K562 (cell line): ENCODE measurements at regions not wholly inside any gene's neighbourhood (a gene's known extent, or its start where the extent isn't known, plus 50 kb on each side); places are given as distances from the start of the nearest gene placed in this dataset.
A peak's percentile ranks its signal among the peaks of the same experiment; 100 is the strongest.

Experiments used
- ATAC-seq: fragments of 200-7000 bp; cut with Tn5 transposase; 3 replicates; pipeline ENCODE4 v1.9.1; 2020; ENCODE audit warnings: moderate library complexity
- BruUV-seq: library from RNA; stranded (reverse); fragments of 400-500 nt; replicated peaks from 2 replicates; lab custom pipeline; 2021; lab: Mats Ljungman, UMichigan
- CTCF ChIA-PET: fragments of 300-600 bp; formaldehyde crosslinking; extraction: SDS; loops from one replicate; lab custom pipeline; 2021; ENCODE audit warnings: low intra/inter-chr PET ratio; lab: Yijun Ruan, JAX
- POLR2A ChIA-PET: fragments of 300-600, 350-650 bp; sonication (Branson Sonifier 250); formaldehyde crosslinking; extraction: SDS; loops from one replicate; lab custom pipeline; 2021; ENCODE audit warnings: antibody characterized with exemption, inconsistent platforms; lab: Yijun Ruan, JAX
- DNase-seq, 4 experiments: peaks; one replicate each; pipeline versions ENCODE4 v3.0.0 to v3.0.0-alpha.2; 2011 to 2018; ENCODE audit warnings: low spot score in 3 of 4, mixed read lengths in 3 of 4; ENCODE audit errors: extremely low read depth in 1 of 4
- FAIRE-seq: peaks from 2 replicates; lab custom pipeline; 2011; peaks lifted over from hg19 to GRCh38; lab: Jason Lieb, UNC
- H2AFZ ChIP-seq: 2 replicates; pipeline ENCODE4 v1.6.0; 2011; ENCODE audit warnings: low read depth, low read length, control low read depth, inconsistent platforms
- H3K27ac ChIP-seq: fragments of 200-600 bp; 3 replicates; pipeline ENCODE4 v1.8.0; 2011; ENCODE audit warnings: low read depth, mild to moderate bottlenecking, control low read depth, inconsistent platforms, low read length, moderate library complexity, mixed read lengths; ENCODE audit errors: extremely low read depth
- H3K27me3 ChIP-seq, 2 experiments: fragments of 300-600 bp in 1 of 2; 2 replicates in 1 of 2; 3 replicates in 1 of 2; pipeline versions ENCODE4 v1.6.0 to v1.8.0; 2011; ENCODE audit warnings: inconsistent platforms in 2 of 2, low read length in 2 of 2, mild to moderate bottlenecking in 1 of 2, mixed read lengths in 1 of 2, moderate library complexity in 1 of 2; ENCODE audit not compliant: control insufficient read depth in 2 of 2, insufficient read depth in 2 of 2
- H3K36me3 ChIP-seq: fragments of 300-600 bp; 3 replicates; pipeline ENCODE4 v1.8.0; 2011; ENCODE audit warnings: mild to moderate bottlenecking, low read length, inconsistent platforms; ENCODE audit not compliant: control insufficient read depth, insufficient read depth
- H3K4me1 ChIP-seq, 2 experiments: fragments of 200-600 bp in 1 of 2; replicated peaks in 1 of 2; 2 replicates in 1 of 2; 3 replicates in 1 of 2; pipeline versions ENCODE4 v1.5.1 to v1.8.0; 2011; ENCODE audit warnings: inconsistent platforms in 2 of 2, low read length in 2 of 2, mild to moderate bottlenecking in 1 of 2, mixed read lengths in 1 of 2, moderate library complexity in 1 of 2; ENCODE audit not compliant: control insufficient read depth in 2 of 2, insufficient read depth in 2 of 2
- H3K4me2 ChIP-seq: 2 replicates; pipeline ENCODE4 v1.6.1; 2011; ENCODE audit warnings: low read length, control low read depth, inconsistent platforms, mixed read lengths; ENCODE audit not compliant: insufficient read depth
- H3K4me3 ChIP-seq: fragments of 200-600 bp; sonication (generic), shearing (Covaris generic); 2 replicates; pipeline ENCODE4 v1.5.1; 2016; ENCODE audit warnings: control low read depth, inconsistent platforms
- H3K79me2 ChIP-seq: fragments of 200-600 bp; 3 replicates; pipeline ENCODE4 v1.8.0; 2011; ENCODE audit warnings: low read length, inconsistent platforms; ENCODE audit not compliant: control insufficient read depth, insufficient read depth
- H3K9ac ChIP-seq, 2 experiments: 2 replicates each; pipeline versions ENCODE4 v1.6.0 to v1.6.1; 2011; ENCODE audit warnings: low read depth in 2 of 2, low read length in 2 of 2, control low read depth in 1 of 2, inconsistent platforms in 1 of 2, mild to moderate bottlenecking in 1 of 2, mixed read lengths in 1 of 2; ENCODE audit not compliant: insufficient read depth in 1 of 2
- H3K9me1 ChIP-seq: one replicate; pipeline ENCODE4 v1.6.0; 2011; ENCODE audit warnings: inconsistent platforms, mild to moderate bottlenecking, low read length, moderate library complexity; ENCODE audit not compliant: control insufficient read depth, insufficient read depth
- H3K9me3 ChIP-seq: replicated peaks from 2 replicates; pipeline ENCODE4 v1.5.1; 2011; ENCODE audit warnings: low read depth, low read length, inconsistent platforms; ENCODE audit not compliant: control insufficient read depth, insufficient read depth
- H4K20me1 ChIP-seq: replicated peaks from 2 replicates; pipeline ENCODE4 v1.6.1; 2011; ENCODE audit warnings: low read length, inconsistent platforms, mixed read lengths; ENCODE audit not compliant: control insufficient read depth, insufficient read depth
- ATF7 ChIP-seq: fragments of 450-650 bp; IDR thresholded peaks from 2 replicates; pipeline ENCODE4 v1.7.1; 2014; ENCODE audit warnings: mild to moderate bottlenecking, moderate library complexity
- POLR2B ChIP-seq: fragments of 450-650 bp; IDR thresholded peaks from 2 replicates; pipeline ENCODE4 v1.6.1; 2018; ENCODE audit warnings: low read depth; ENCODE audit not compliant: partially characterized antibody
- TBL1XR1 ChIP-seq, 2 experiments: IDR thresholded peaks; 2 replicates each; pipeline ENCODE4 v1.6.1; 2012; ENCODE audit warnings: improper control_type of control experiment in 2 of 2, low read length in 2 of 2, mild to moderate bottlenecking in 1 of 2
- ZNF507 ChIP-seq: conservative IDR thresholded peaks from 2 replicates; pipeline ENCODE4 v1.6.1; 2017; ENCODE audit warnings: missing genetic modification characterization, missing compliant biosample characterization
- in situ Hi-C: fragments of 300-500 bp; cut with MboI; formaldehyde crosslinking; loops from 4 replicates; pipeline ENCODE4 v1.15.0; 2018; ENCODE audit warnings: inconsistent platforms, mixed read lengths
- intact Hi-C: fragments of 100-400 bp; cut with micrococcal nuclease; formaldehyde crosslinking; loops from 2 replicates; pipeline ENCODE4 v1.14.2; 2022
- TF ChIP-seq, protein P1 (sequence below), 2 experiments: IDR thresholded peaks; 2 replicates each; pipeline ENCODE4 v1.6.1; 2011; ENCODE audit warnings: borderline replicate concordance in 1 of 2, control low read depth in 1 of 2, low read depth in 1 of 2, low read length in 1 of 2, mild to moderate bottlenecking in 1 of 2, mixed read lengths in 1 of 2, moderate library complexity in 1 of 2; ENCODE audit not compliant: insufficient read depth in 1 of 2, insufficient read length in 1 of 2, poor library complexity in 1 of 2, severe bottlenecking in 1 of 2; ENCODE audit errors: extremely low read depth in 1 of 2
- TF ChIP-seq, protein P2 (sequence below), 2 experiments: fragments of 450-650 bp in 1 of 2; sonication (generic) in 1 of 2; formaldehyde crosslinking in 1 of 2; IDR thresholded peaks; 2 replicates each; pipeline versions ENCODE4 v1.7.1 to v1.9.0; 2016 to 2022; ENCODE audit warnings: inconsistent platforms in 1 of 2, mild to moderate bottlenecking in 1 of 2, missing genetic modification reagents in 1 of 2

- Histone ChIP-seq H3K9ac (peak overlapping the region in 1 of 2 experiments; percentile 86; a peak in 2 of 4 replicates), H2AFZ (peak overlapping the region; percentile 81; the same call in 1 of the 2 replicates), H3K4me1 (no peaks in the 10 kb centered on the region), H3K4me3 (no peak overlapping the region), H3K27ac (peak overlapping the region; percentile 54; the same call in 2 of the 3 replicates), H3K27me3 (no peaks in the 10 kb centered on the region), H3K4me2 (no peak overlapping the region), H3K79me2 (peaks cover 44% of the 10 kb centered on the region), H3K9me1 (no peaks in the 10 kb centered on the region), H4K20me1 (no peaks in the 10 kb centered on the region), H3K36me3 (no peaks in the 10 kb centered on the region), H3K9me3 (no peaks in the 10 kb centered on the region)
- BruUV-seq = no TSS peak
- DNase-seq (no peak), FAIRE-seq (no peak), ATAC-seq (no peak)
- ChIA-PET POLR2A (interaction anchor here (0.7 kb wide), 1 partner anchor 10 kb away, joined by 3 read pairs; no protein-coding TSS in a partner anchor), CTCF (no interaction called here)
- no peak for TF ChIP-seq POLR2B
- no peak for TF ChIP-seq ATF7
- TF ChIP-seq, protein P1, sequence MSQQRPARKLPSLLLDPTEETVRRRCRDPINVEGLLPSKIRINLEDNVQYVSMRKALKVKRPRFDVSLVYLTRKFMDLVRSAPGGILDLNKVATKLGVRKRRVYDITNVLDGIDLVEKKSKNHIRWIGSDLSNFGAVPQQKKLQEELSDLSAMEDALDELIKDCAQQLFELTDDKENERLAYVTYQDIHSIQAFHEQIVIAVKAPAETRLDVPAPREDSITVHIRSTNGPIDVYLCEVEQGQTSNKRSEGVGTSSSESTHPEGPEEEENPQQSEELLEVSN (IDR thresholded peaks at IDR 0.05; ENCODE audit: borderline replicate concordance in 1 of 2, extremely low read depth in 1 of 2, insufficient read depth in 1 of 2, insufficient read length in 1 of 2, low read depth in 1 of 2, low read length in 1 of 2, poor library complexity in 1 of 2, severe bottlenecking in 1 of 2) = no peak
- no peak for TF ChIP-seq TBL1XR1 (IDR thresholded peaks at IDR 0.05; ENCODE audit: low read length in 2 of 2)
- peak; percentile 93 for TF ChIP-seq ZNF507 (tag)
- TF ChIP-seq, protein P2, sequence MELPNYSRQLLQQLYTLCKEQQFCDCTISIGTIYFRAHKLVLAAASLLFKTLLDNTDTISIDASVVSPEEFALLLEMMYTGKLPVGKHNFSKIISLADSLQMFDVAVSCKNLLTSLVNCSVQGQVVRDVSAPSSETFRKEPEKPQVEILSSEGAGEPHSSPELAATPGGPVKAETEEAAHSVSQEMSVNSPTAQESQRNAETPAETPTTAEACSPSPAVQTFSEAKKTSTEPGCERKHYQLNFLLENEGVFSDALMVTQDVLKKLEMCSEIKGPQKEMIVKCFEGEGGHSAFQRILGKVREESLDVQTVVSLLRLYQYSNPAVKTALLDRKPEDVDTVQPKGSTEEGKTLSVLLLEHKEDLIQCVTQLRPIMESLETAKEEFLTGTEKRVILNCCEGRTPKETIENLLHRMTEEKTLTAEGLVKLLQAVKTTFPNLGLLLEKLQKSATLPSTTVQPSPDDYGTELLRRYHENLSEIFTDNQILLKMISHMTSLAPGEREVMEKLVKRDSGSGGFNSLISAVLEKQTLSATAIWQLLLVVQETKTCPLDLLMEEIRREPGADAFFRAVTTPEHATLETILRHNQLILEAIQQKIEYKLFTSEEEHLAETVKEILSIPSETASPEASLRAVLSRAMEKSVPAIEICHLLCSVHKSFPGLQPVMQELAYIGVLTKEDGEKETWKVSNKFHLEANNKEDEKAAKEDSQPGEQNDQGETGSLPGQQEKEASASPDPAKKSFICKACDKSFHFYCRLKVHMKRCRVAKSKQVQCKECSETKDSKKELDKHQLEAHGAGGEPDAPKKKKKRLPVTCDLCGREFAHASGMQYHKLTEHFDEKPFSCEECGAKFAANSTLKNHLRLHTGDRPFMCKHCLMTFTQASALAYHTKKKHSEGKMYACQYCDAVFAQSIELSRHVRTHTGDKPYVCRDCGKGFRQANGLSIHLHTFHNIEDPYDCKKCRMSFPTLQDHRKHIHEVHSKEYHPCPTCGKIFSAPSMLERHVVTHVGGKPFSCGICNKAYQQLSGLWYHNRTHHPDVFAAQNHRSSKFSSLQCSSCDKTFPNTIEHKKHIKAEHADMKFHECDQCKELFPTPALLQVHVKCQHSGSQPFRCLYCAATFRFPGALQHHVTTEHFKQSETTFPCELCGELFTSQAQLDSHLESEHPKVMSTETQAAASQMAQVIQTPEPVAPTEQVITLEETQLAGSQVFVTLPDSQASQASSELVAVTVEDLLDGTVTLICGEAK (IDR thresholded peaks at IDR 0.05) = peak; percentile 27; the same call in 1 of the 2 replicates
- TF ChIP-seq, protein P2 (CRISPR knock-in tag; IDR thresholded peaks at IDR 0.05) = no peak
- in situ Hi-C loops = no loop called here
- intact Hi-C loops = no loop called here
Measured at GRCh38 chr9:73980754-73981153, 516.4 kb upstream of the RORB start.
